NCI-H526 (cell line): ENCODE measurements at regions not wholly inside any gene's neighbourhood (a gene's known extent, or its start where the extent isn't known, plus 50 kb on each side); places are given as distances from the start of the nearest gene placed in this dataset.

ENCODE experiments used
- DNase-seq, 2 experiments: peaks; one replicate each; lab custom pipeline; 2025; lab: John Stamatoyannopoulos, UW

DNA sequence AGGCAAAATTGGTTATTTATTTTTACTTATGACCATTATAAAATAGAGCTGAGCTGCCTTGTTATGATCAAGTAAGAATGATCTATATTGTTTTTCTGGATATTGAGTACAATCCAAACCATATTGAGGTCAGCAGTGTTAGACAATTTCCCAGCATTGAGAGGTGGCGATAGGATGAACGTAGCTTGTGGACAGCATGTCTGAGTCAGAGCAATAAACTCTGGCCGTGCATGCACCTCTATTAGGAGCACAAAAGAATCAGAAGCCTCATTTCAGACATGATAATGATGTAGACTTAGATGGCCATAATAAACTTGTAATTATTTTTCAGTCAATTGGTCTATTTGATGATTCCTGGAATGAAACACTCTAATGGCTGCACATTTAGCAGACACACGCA lies 491.6 kb downstream of the RIT2 start:
- no peak for DNase-seq

DNA sequence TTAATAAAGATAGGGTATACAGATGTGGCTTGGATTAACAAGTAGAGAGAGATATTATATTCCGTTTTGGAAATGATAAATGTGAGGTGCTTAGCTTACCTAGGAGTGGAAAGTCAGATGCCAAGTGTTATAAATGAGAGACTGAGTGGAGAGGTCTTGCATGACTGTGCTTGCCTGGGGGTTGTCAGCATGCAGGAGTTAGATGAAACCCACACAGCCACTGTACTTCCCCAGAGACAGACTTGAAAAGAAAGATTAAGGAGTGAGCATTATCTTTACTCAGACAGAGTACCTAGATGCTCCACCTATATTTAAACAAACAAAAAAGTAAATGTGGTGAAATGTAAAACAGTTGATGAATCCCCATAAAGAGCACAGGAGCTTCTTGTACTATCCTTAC lies 482.7 kb downstream of the RIT2 start:
- no peak for DNase-seq

DNA sequence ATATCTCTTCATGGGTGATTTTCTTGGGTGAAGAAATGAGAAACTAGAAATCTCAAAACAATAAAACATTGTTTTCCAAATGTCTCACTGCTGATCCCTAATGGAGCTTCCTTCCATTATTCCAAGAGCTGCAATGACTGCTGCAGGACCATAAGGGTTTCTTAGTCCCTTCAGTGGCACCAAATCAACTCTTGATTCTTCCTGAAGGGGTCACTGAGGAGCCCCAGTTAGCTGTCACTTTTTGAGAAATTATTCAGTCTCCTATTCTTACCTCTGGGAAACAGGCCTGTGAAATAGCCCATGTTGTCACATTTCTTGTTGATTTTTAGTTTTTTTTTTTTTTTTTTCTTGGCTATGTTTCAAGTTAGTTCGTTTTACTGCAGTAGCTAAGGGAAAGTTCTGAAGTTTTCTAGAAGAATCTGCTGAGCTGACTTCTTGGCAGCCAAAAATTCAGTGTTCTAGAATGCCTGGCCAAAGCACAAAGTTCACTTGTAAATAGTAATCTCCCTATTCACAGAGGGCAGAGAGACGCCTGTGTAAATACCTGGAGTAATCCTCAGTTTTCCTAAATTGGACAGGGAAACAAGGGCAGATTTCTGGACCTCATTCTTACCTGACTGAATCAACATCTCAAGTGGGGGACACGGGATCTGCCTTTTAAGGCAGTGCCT lies 480.0 kb downstream of the RIT2 start:
- DNase-seq, result no peak

GRCh38 chr18:42636309-42636708 lies 479.2 kb downstream of the RIT2 start:
- DNase-seq, result no peak

GRCh38 chr18:42640160-42640559 lies 475.3 kb downstream of the RIT2 start:
- no peak for DNase-seq

DNA sequence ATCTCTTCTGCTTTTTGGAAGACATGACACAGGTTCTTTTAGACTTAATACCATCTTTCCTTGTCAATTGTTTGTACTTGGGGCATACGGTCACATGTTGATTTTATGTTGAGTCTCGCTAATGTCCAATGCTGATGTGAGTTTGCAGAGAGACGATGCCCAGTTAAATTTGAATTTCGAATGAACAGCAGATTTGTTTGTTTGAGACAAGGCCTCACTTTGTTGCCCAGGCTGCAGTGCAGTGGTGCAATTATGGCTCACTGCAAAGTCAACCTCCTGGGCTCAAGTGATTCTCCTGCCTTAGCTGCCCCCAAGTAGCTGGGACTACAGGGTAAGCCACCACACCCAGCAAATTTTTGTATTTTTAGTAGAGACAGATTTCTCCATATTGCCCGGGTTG lies 473.5 kb downstream of the RIT2 start:
- no peak for DNase-seq

DNA sequence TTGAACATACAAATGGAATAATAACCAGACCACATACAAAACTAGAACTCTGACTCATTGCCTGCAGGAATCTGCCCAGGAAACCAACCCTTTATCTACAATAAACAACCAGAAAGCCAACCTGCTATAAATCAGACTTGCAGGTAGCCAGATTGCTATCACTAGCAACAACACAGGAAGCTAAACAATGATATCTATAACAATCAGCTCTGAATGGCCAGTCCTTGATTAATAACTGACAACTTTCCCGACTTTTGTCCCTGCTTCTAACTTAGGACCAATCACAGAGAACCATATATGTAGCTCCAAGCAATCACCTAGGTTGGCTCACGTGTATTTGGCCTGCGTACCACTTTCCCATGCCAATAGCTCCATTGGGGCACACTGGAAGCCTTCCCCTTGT lies 470.8 kb downstream of the RIT2 start:
- DNase-seq, result no peak

- DNase-seq, result no peak
Observed at GRCh38 chr18:42649331-42650035, 466.0 kb downstream of the RIT2 start.

DNA sequence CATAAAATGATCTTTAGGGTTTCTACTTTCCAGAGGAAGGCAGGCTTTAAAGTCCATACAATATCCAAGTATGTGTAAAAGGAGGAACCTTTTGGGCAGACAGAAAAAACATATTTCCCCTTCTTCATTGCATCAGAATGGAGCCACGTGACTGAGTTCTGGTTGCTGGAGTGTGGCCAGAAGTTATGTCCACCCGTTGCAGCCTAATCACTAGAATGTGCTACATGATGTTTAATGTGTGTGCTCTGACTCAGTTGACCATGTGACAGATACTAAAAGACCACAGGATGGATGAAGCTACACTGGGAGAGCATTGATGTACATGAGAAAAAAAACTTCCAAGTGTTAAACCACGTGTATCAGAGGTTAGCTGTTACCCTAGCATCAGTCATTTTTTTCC lies 460.9 kb downstream of the RIT2 start:
- no peak for DNase-seq

- DNase-seq, result no peak
Observed at GRCh38 chr18:42657551-42657950, 457.9 kb downstream of the RIT2 start.

DNA sequence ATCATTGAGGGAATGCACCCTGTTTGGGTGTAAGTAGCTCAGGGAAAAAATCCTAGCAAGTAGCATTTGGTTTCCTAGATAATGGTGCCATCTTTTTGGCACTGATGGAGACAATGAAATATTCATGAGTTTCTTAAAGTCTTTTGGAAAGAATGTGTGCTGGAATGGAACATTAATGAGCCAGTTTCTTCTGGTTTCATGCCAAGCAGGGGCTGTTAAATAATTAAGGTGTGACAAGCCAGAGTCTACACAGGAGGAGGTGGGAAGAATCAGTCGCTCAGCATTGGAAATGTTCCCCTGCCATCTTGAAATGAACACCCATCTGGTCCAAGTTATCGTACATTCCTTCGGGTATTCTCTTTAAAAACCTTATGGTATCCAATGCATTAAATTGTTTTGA lies 457.3 kb downstream of the RIT2 start:
- no peak for DNase-seq

DNA sequence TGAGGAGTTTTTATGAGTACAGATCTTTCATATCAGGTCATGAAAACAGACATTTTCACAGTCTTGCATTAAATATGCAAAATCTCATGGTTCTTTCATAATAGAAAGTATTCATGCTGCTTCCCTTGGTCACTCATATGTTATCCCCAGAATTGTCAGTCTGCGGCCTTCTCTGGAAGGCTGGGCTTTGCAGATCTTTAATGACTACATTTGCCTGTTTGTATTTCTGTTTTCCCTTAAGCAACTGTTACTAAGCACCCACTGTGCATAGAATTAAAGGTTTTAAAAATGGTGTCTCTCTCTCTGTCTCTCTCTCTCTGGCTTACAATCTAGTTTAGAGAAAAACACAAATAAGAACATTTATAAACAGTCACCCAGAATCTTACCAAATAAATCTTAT lies 456.3 kb downstream of the RIT2 start:
- no peak for DNase-seq

DNA sequence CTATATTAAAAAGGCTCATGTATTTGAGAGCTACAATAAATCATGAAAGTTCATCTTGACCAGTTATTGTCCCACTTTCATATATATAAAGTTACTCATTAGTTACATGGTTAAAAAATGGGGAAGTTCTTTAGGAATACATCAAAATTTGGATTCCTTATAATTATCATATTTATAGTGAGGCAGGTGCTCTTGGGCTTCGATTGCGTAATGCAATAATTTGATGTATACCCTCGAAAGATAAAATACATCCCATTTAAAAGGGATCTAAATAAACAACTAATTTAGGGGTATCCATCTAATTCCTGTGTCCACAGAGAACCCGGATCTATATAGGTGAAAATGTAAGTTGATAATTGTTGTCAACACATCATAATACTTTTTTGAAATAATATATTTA lies 444.6 kb downstream of the RIT2 start:
- no peak for DNase-seq

GRCh38 chr18:42675810-42676209 lies 439.7 kb downstream of the RIT2 start:
- DNase-seq, result no peak

DNA sequence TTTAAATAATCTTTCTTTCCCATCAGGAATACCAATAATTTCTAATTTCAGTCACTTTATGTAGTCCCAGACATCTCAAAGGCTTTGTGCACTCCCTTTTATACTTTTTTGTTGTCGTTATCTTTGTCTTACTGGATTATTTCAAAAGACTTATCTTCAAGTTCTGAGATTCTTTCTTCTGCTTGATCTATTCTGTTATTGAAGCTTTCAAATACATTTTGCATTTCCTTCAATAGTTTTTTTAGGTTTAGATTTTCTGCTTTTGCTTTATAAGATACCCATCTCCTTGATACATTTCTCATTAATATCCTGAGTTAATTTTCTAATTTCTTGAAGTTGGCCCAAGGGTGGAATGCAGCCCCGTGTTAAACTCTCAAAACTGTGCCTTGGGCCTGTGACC lies 432.4 kb downstream of the RIT2 start:
- DNase-seq, result no peak

DNA sequence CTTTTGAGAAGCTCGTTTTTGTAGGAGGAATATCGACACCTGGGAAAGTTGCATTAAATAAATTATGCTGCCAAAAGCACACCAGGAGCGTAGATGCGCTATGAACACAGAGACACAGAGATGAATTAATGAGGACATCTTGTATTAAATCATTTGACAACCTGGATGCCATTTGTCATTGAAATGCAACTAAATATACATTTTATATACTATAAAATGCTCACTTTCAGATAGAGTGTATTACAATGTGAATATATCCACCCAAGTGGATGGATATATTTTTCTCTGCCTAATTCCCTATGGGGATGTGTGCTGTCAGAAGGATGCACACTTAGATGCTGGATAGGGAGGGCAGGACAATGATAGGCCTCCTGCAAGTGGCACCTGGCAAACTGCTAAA lies 426.2 kb downstream of the RIT2 start:
- DNase-seq, result no peak
